K562 (cell line): ENCODE measurements at regions not wholly inside any gene's neighbourhood (a gene's known extent, or its start where the extent isn't known, plus 50 kb on each side); places are given as distances from the start of the nearest gene placed in this dataset.

Source experiments
- ATAC-seq: fragments of 200-7000 bp; cut with Tn5 transposase; 3 replicates; pipeline ENCODE4 v1.9.1; 2020; ENCODE audit warnings: moderate library complexity
- BruUV-seq: library from RNA; stranded (reverse); fragments of 400-500 nt; replicated peaks from 2 replicates; lab custom pipeline; 2021; lab: Mats Ljungman, UMichigan
- CTCF ChIA-PET: fragments of 300-600 bp; formaldehyde crosslinking; extraction: SDS; loops from one replicate; lab custom pipeline; 2021; ENCODE audit warnings: low intra/inter-chr PET ratio; lab: Yijun Ruan, JAX
- POLR2A ChIA-PET: fragments of 300-600, 350-650 bp; sonication (Branson Sonifier 250); formaldehyde crosslinking; extraction: SDS; loops from one replicate; lab custom pipeline; 2021; ENCODE audit warnings: antibody characterized with exemption, inconsistent platforms; lab: Yijun Ruan, JAX
- DNase-seq, 4 experiments: peaks; one replicate each; pipeline versions ENCODE4 v3.0.0 to v3.0.0-alpha.2; 2011 to 2018; ENCODE audit warnings: low spot score in 3 of 4, mixed read lengths in 3 of 4; ENCODE audit errors: extremely low read depth in 1 of 4
- FAIRE-seq: peaks from 2 replicates; lab custom pipeline; 2011; peaks lifted over from hg19 to GRCh38; lab: Jason Lieb, UNC
- H2AFZ ChIP-seq: 2 replicates; pipeline ENCODE4 v1.6.0; 2011; ENCODE audit warnings: low read depth, low read length, control low read depth, inconsistent platforms
- H3K27ac ChIP-seq: fragments of 200-600 bp; 3 replicates; pipeline ENCODE4 v1.8.0; 2011; ENCODE audit warnings: low read depth, mild to moderate bottlenecking, control low read depth, inconsistent platforms, low read length, moderate library complexity, mixed read lengths; ENCODE audit errors: extremely low read depth
- H3K27me3 ChIP-seq, 2 experiments: fragments of 300-600 bp in 1 of 2; 2 replicates in 1 of 2; 3 replicates in 1 of 2; pipeline versions ENCODE4 v1.6.0 to v1.8.0; 2011; ENCODE audit warnings: inconsistent platforms in 2 of 2, low read length in 2 of 2, mild to moderate bottlenecking in 1 of 2, mixed read lengths in 1 of 2, moderate library complexity in 1 of 2; ENCODE audit not compliant: control insufficient read depth in 2 of 2, insufficient read depth in 2 of 2
- H3K36me3 ChIP-seq: fragments of 300-600 bp; 3 replicates; pipeline ENCODE4 v1.8.0; 2011; ENCODE audit warnings: mild to moderate bottlenecking, low read length, inconsistent platforms; ENCODE audit not compliant: control insufficient read depth, insufficient read depth
- H3K4me1 ChIP-seq, 2 experiments: fragments of 200-600 bp in 1 of 2; replicated peaks in 1 of 2; 2 replicates in 1 of 2; 3 replicates in 1 of 2; pipeline versions ENCODE4 v1.5.1 to v1.8.0; 2011; ENCODE audit warnings: inconsistent platforms in 2 of 2, low read length in 2 of 2, mild to moderate bottlenecking in 1 of 2, mixed read lengths in 1 of 2, moderate library complexity in 1 of 2; ENCODE audit not compliant: control insufficient read depth in 2 of 2, insufficient read depth in 2 of 2
- H3K4me2 ChIP-seq: 2 replicates; pipeline ENCODE4 v1.6.1; 2011; ENCODE audit warnings: low read length, control low read depth, inconsistent platforms, mixed read lengths; ENCODE audit not compliant: insufficient read depth
- H3K4me3 ChIP-seq: fragments of 200-600 bp; sonication (generic), shearing (Covaris generic); 2 replicates; pipeline ENCODE4 v1.5.1; 2016; ENCODE audit warnings: control low read depth, inconsistent platforms
- H3K79me2 ChIP-seq: fragments of 200-600 bp; 3 replicates; pipeline ENCODE4 v1.8.0; 2011; ENCODE audit warnings: low read length, inconsistent platforms; ENCODE audit not compliant: control insufficient read depth, insufficient read depth
- H3K9ac ChIP-seq, 2 experiments: 2 replicates each; pipeline versions ENCODE4 v1.6.0 to v1.6.1; 2011; ENCODE audit warnings: low read depth in 2 of 2, low read length in 2 of 2, control low read depth in 1 of 2, inconsistent platforms in 1 of 2, mild to moderate bottlenecking in 1 of 2, mixed read lengths in 1 of 2; ENCODE audit not compliant: insufficient read depth in 1 of 2
- H3K9me1 ChIP-seq: one replicate; pipeline ENCODE4 v1.6.0; 2011; ENCODE audit warnings: inconsistent platforms, mild to moderate bottlenecking, low read length, moderate library complexity; ENCODE audit not compliant: control insufficient read depth, insufficient read depth
- H3K9me3 ChIP-seq: replicated peaks from 2 replicates; pipeline ENCODE4 v1.5.1; 2011; ENCODE audit warnings: low read depth, low read length, inconsistent platforms; ENCODE audit not compliant: control insufficient read depth, insufficient read depth
- H4K20me1 ChIP-seq: replicated peaks from 2 replicates; pipeline ENCODE4 v1.6.1; 2011; ENCODE audit warnings: low read length, inconsistent platforms, mixed read lengths; ENCODE audit not compliant: control insufficient read depth, insufficient read depth
- BRD9 ChIP-seq: fragments of 450-650 bp; IDR thresholded peaks from 2 replicates; pipeline ENCODE4 v1.6.1; 2018; ENCODE audit warnings: low read depth; ENCODE audit not compliant: partially characterized antibody
- CREBBP ChIP-seq: IDR thresholded peaks from one replicate; pipeline ENCODE4 v1.6.1; 2012; ENCODE audit warnings: low read depth, mild to moderate bottlenecking, control low read depth, inconsistent platforms, low read length
- EHMT2 ChIP-seq: fragments of 450-650 bp; IDR thresholded peaks from 2 replicates; pipeline ENCODE4 v1.6.1; 2018; ENCODE audit warnings: antibody characterized with exemption
- HDGF ChIP-seq: fragments of 450-650 bp; IDR thresholded peaks from 2 replicates; pipeline ENCODE4 v1.6.1; 2016
- MEF2A ChIP-seq: IDR thresholded peaks from 2 replicates; pipeline ENCODE4 v1.6.1; 2011; ENCODE audit warnings: low read depth, mild to moderate bottlenecking, low read length, moderate library complexity; ENCODE audit not compliant: control insufficient read depth
- MTA1 ChIP-seq: fragments of 450-650 bp; IDR thresholded peaks from 2 replicates; pipeline ENCODE4 v1.6.1; 2017; ENCODE audit warnings: borderline replicate concordance
- PCBP2 ChIP-seq: fragments of 200-400 bp; formaldehyde crosslinking; IDR thresholded peaks from 2 replicates; pipeline ENCODE4 v1.6.1; 2018; ENCODE audit warnings: low read length, low read depth, mild to moderate bottlenecking, moderate library complexity; ENCODE audit not compliant: poor library complexity, severe bottlenecking
- PHF20 ChIP-seq: fragments of 450-650 bp; IDR thresholded peaks from 2 replicates; pipeline ENCODE4 v1.6.1; 2018; ENCODE audit not compliant: partially characterized antibody
- POLR2B ChIP-seq: fragments of 450-650 bp; IDR thresholded peaks from 2 replicates; pipeline ENCODE4 v1.6.1; 2018; ENCODE audit warnings: low read depth; ENCODE audit not compliant: partially characterized antibody
- PYGO2 ChIP-seq: fragments of 450-650 bp; IDR thresholded peaks from 2 replicates; pipeline ENCODE4 v1.6.1; 2016; ENCODE audit warnings: mild to moderate bottlenecking, missing genetic modification characterization, moderate library complexity, missing compliant biosample characterization
- WGBS: fragments of 100-300 bp; shearing (Covaris generic); methylation state at CpG from one replicate; pipeline ENCODE4 v1.1.6; 2016; ENCODE audit warnings: low coverage, mixed read lengths; ENCODE audit not compliant: insufficient coverage; ENCODE audit errors: missing lambda C conversion rate; 5-methylcytosine and 5-hydroxymethylcytosine counted together
- in situ Hi-C: fragments of 300-500 bp; cut with MboI; formaldehyde crosslinking; loops from 4 replicates; pipeline ENCODE4 v1.15.0; 2018; ENCODE audit warnings: inconsistent platforms, mixed read lengths
- intact Hi-C: fragments of 100-400 bp; cut with micrococcal nuclease; formaldehyde crosslinking; loops from 2 replicates; pipeline ENCODE4 v1.14.2; 2022

GRCh38 chr13:73583331-73583730 is 524.5 kb downstream of the KLF5 start:
- intact Hi-C loops = no loop called here
- Histone ChIP-seq H3K9ac (no peak overlapping the region), H3K4me2 (no peak overlapping the region), H2AFZ (no peak overlapping the region), H3K79me2 (no peaks in the 10 kb centered on the region), H3K4me3 (no peak overlapping the region), H3K9me1 (no peaks in the 10 kb centered on the region), H3K4me1 (no peaks in the 10 kb centered on the region)
- POLR2A ChIA-PET = no interaction called here
- TF ChIP-seq PCBP2 = no peak
- TF ChIP-seq CREBBP = no peak
- TF ChIP-seq EHMT2 = no peak
- no peak for TF ChIP-seq MEF2A
- TF ChIP-seq HDGF = no peak
- TF ChIP-seq PYGO2 (tag) = no peak
- no peak for TF ChIP-seq PHF20
- no peak for TF ChIP-seq MTA1
- TF ChIP-seq POLR2B = no peak
- no peak for TF ChIP-seq BRD9
- TF ChIP-seq, all 486 proteins: peak for 0
- Histone ChIP-seq H3K36me3 (no peaks in the 10 kb centered on the region), H4K20me1 (no peaks in the 10 kb centered on the region), H3K9me3 (no peaks in the 10 kb centered on the region), H3K27ac (no peak overlapping the region), H3K27me3 (no peaks in the 10 kb centered on the region)
- no TSS peak for BruUV-seq
- FAIRE-seq (no peak), DNase-seq (no peak), ATAC-seq (no peak)
- WGBS = 0% methylated on average over 2 of the region's 3 CpGs
- in situ Hi-C loops = no loop called here
- CTCF ChIA-PET = no interaction called here
